ENCODE measurements at regions not wholly inside any gene's neighbourhood (a gene's known extent, or its start where the extent isn't known, plus 50 kb on each side); places are given as distances from the start of the nearest gene placed in this dataset.

GRCh38 chr5:99544356-99544755 lies 615.5 kb upstream of the CHD1 start:
- Histone ChIP-seq H2BK120ac (replicated peaks; ENCODE audit: low read depth, low read length) (no peak overlapping the region), H3K79me1 (ENCODE audit: low read depth, low read length) (no peaks in the 10 kb centered on the region), H3K4me1 (replicated peaks in 1 of 4; ENCODE audit: control insufficient read depth in 3 of 4, insufficient read depth in 4 of 4, low read length in 3 of 4) (no peaks in the 10 kb centered on the region), H4K20me1 (replicated peaks in 1 of 2; ENCODE audit: control insufficient read depth in 1 of 2, insufficient read depth in 2 of 2, low read length in 2 of 2) (no peaks in the 10 kb centered on the region), H3K23me2 (ENCODE audit: low read depth, low read length) (no peaks in the 10 kb centered on the region), H3K9ac (replicated peaks in 1 of 4; ENCODE audit: extremely low read depth in 1 of 4, low read depth in 3 of 4, low read length in 3 of 4) (no peak overlapping the region), H3K14ac (ENCODE audit: insufficient read length) (no peak overlapping the region), H2BK15ac (ENCODE audit: low read length) (no peak overlapping the region), H4K8ac (ENCODE audit: extremely low read depth, insufficient read depth, low read length) (no peak overlapping the region), H3K4ac (replicated peaks; ENCODE audit: insufficient read length, low read depth, low read length) (no peak overlapping the region), H2BK20ac (ENCODE audit: low read length) (no peak overlapping the region), H3K4me2 (ENCODE audit: insufficient read depth in 1 of 2, low read depth in 2 of 2, low read length in 2 of 2) (no peak overlapping the region), H2AK5ac (ENCODE audit: low read depth, low read length) (no peak overlapping the region), H4K5ac (ENCODE audit: insufficient read length, low read depth, low read length) (no peak overlapping the region), H3K27me3 (replicated peaks in 1 of 4; ENCODE audit: control insufficient read depth in 3 of 4, extremely low read depth in 1 of 4, insufficient read depth in 3 of 4, low read length in 3 of 4) (peaks cover 0 to 1% (median 0%) of the 10 kb centered on the region in 4 experiments; a peak in 1 of 7 replicates), H3K18ac (ENCODE audit: extremely low read depth, low read length) (no peak overlapping the region), H3K27ac (ENCODE audit: low read depth, low read length) (no peak overlapping the region), H2AFZ (ENCODE audit: low read length) (no peak overlapping the region), H2BK5ac (ENCODE audit: low read depth, low read length) (no peak overlapping the region), H3K23ac (ENCODE audit: insufficient read length) (no peak overlapping the region), H3K56ac (replicated peaks; ENCODE audit: insufficient read length, low read depth, low read length) (no peak overlapping the region), H4K91ac (replicated peaks; ENCODE audit: insufficient read length, low read length) (no peak overlapping the region), H3K79me2 (ENCODE audit: control insufficient read depth in 1 of 2, insufficient read depth in 2 of 2, low read length in 2 of 2) (no peaks in the 10 kb centered on the region), H2BK12ac (ENCODE audit: low read depth, low read length) (no peak overlapping the region), H3K9me3 (ENCODE audit: insufficient read depth in 2 of 2, low read depth in 1 of 2, low read length in 1 of 2) (no peaks in the 10 kb centered on the region), H3K4me3 (ENCODE audit: extremely low read depth in 1 of 4, insufficient read depth in 2 of 4, low read depth in 3 of 4, low read length in 4 of 4) (no peak overlapping the region), H3K36me3 (ENCODE audit: control insufficient read depth in 2 of 4, insufficient read depth in 4 of 4, low read length in 3 of 4) (no peaks in the 10 kb centered on the region)
- FAIRE-seq (no peak), DNase-seq (ENCODE audit: low read depth in 1 of 2, low spot score in 2 of 2) (no peak)
- CTCF ChIA-PET (ENCODE audit: partially characterized antibody) = no interaction called here
- POLR2A ChIA-PET (ENCODE audit: partially characterized antibody) = no interaction called here
- 100% methylated on average over 1 of the region's 1 CpG; no CpG with 5 or more reads in 1 of the 2 experiments for WGBS, 2 experiments (ENCODE audit: extremely low coverage in 1 of 2, insufficient coverage in 1 of 2, insufficient read length in 1 of 2, insufficient replicate concordance in 2 of 2, low coverage in 1 of 2, low lambda C conversion rate in 2 of 2, missing lambda C conversion rate in 1 of 2)
- TF ChIP-seq ATF3 (IDR thresholded peaks at IDR 0.05; ENCODE audit: insufficient read depth, low read depth, low read length) (no peak), POLR2A (IDR thresholded peaks at IDR 0.05; ENCODE audit: control extremely low read depth in 1 of 2, low read depth in 2 of 2, low read length in 2 of 2) (no peak), SP2 (IDR thresholded peaks at IDR 0.05; ENCODE audit: low read length) (no peak), YY1 (IDR thresholded peaks at IDR 0.05; ENCODE audit: low read depth, low read length) (no peak), SAP30 (IDR thresholded peaks at IDR 0.05; ENCODE audit: insufficient read depth, insufficient replicate concordance, low read length) (no peak), TCF12 (IDR thresholded peaks at IDR 0.05; ENCODE audit: low read depth, low read length) (no peak), SIN3A (conservative IDR thresholded peaks at IDR 0.05 in 1 of 2, IDR thresholded peaks at IDR 0.05 in 1 of 2; ENCODE audit: low read depth in 1 of 2, low read length in 2 of 2) (no peak), FOSL1 (IDR thresholded peaks at IDR 0.05; ENCODE audit: insufficient read depth, low read depth, low read length) (no peak), TBP (IDR thresholded peaks at IDR 0.05; ENCODE audit: low read depth, low read length) (no peak), CHD2 (IDR thresholded peaks at IDR 0.05; ENCODE audit: low read length) (no peak), ZNF274 (IDR thresholded peaks at IDR 0.05; ENCODE audit: borderline replicate concordance, extremely low read depth, low read length) (no peak), POU5F1 (IDR thresholded peaks at IDR 0.05; ENCODE audit: low read depth, low read length) (no peak), RXRA (IDR thresholded peaks at IDR 0.05; ENCODE audit: insufficient read depth, low read depth, low read length) (no peak), PHF8 (conservative IDR thresholded peaks at IDR 0.05; ENCODE audit: low read depth, low read length) (no peak), POLR2AphosphoS5 (IDR thresholded peaks at IDR 0.05; ENCODE audit: low read depth, low read length) (no peak)

All from H1 (cell line).